Nephron progenitor cell (in vitro differentiated cells): ENCODE measurements at regions not wholly inside any gene's neighbourhood (a gene's known extent, or its start where the extent isn't known, plus 50 kb on each side); places are given as distances from the start of the nearest gene placed in this dataset.

Experiments
- DNase-seq: peaks from one replicate; pipeline ENCODE4 v3.0.0; 2021
- H3K27ac Mint-ChIP-seq: 2 replicates; pipeline ENCODE4 v1.8.0; 2021; ENCODE audit warnings: mild to moderate bottlenecking, moderate library complexity, mixed read lengths
- H3K27me3 Mint-ChIP-seq: 2 replicates; pipeline ENCODE4 v1.8.0; 2021; ENCODE audit warnings: mild to moderate bottlenecking, low read depth, mixed read lengths; ENCODE audit not compliant: poor library complexity
- H3K36me3 Mint-ChIP-seq: 2 replicates; pipeline ENCODE4 v1.8.0; 2021; ENCODE audit warnings: low read depth, mixed read lengths
- H3K4me1 Mint-ChIP-seq: 2 replicates; pipeline ENCODE4 v1.8.0; 2021; ENCODE audit warnings: mixed read lengths
- H3K4me3 Mint-ChIP-seq: 2 replicates; pipeline ENCODE4 v1.8.0; 2021; ENCODE audit warnings: mild to moderate bottlenecking, moderate library complexity, mixed read lengths
- H3K9me3 Mint-ChIP-seq: 2 replicates; pipeline ENCODE4 v1.8.0; 2021; ENCODE audit warnings: mild to moderate bottlenecking, moderate library complexity, mixed read lengths
- TF ChIP-seq, protein P1 (sequence below): fragments of 200-600 bp; sonication (generic); IDR thresholded peaks from 2 replicates; pipeline ENCODE4 v1.5.0; 2021; ENCODE audit warnings: antibody characterized with exemption

DNA sequence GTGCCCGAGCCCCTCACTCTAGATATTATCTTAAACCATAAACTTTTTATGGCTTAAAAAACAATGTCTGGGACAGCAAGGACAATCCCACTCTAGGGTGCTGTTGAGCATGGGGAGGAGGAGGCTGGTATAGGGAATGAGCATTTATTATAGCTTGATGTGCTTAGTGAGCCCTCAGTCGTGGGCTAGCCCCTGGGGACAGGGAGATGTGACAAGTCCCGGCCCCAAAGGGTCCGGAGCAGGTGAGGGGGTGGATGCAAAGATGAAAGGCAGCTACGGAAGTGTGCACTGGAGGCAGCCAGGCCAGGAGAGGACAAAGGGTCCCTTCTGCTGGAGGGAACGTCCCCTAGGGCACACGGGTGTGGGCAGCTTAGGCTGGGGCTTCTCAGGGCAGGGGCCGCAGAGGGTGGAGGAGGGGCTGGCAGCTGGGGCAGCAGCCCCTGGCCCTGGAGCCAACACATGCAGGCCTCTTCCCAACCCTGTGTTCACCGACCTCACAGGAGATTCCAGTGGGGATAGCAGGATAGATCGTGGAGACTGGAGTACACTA is 106.3 kb upstream of the GPC1 start:
- peaks cover 12% of the 10 kb centered on the region for H3K9me3 Mint-ChIP-seq
- peaks cover 19% of the 10 kb centered on the region for H3K27me3 Mint-ChIP-seq
- H3K4me3 Mint-ChIP-seq = no peak overlapping the region
- DNase-seq = no peak
- H3K36me3 Mint-ChIP-seq = no peaks in the 10 kb centered on the region
- no peaks in the 10 kb centered on the region for H3K4me1 Mint-ChIP-seq
- H3K27ac Mint-ChIP-seq = no peak overlapping the region
- TF ChIP-seq, protein P1, sequence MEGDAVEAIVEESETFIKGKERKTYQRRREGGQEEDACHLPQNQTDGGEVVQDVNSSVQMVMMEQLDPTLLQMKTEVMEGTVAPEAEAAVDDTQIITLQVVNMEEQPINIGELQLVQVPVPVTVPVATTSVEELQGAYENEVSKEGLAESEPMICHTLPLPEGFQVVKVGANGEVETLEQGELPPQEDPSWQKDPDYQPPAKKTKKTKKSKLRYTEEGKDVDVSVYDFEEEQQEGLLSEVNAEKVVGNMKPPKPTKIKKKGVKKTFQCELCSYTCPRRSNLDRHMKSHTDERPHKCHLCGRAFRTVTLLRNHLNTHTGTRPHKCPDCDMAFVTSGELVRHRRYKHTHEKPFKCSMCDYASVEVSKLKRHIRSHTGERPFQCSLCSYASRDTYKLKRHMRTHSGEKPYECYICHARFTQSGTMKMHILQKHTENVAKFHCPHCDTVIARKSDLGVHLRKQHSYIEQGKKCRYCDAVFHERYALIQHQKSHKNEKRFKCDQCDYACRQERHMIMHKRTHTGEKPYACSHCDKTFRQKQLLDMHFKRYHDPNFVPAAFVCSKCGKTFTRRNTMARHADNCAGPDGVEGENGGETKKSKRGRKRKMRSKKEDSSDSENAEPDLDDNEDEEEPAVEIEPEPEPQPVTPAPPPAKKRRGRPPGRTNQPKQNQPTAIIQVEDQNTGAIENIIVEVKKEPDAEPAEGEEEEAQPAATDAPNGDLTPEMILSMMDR = no peak

DNA sequence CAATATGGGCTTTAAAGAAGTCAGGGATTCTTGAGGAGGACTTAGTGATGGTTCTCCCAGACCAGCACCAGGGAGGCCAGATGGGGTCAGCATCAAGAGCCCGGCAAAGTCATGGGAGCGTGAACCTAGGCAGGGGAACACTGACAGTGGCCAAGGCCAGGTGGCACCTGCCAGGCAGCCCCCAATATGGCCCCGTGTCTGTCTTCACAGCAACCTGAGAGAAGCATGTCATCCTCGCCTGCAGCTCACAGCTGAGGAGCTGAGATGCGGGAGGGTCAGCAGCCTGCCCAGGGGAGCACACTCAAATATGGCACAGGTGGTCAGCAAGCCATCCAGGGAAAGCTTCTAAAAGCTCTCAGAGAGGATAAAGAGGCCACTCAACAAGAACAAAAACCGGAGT is 105.7 kb upstream of the GPC1 start:
- no peaks in the 10 kb centered on the region for H3K4me1 Mint-ChIP-seq
- peaks cover 19% of the 10 kb centered on the region for H3K27me3 Mint-ChIP-seq
- no peak overlapping the region for H3K27ac Mint-ChIP-seq
- TF ChIP-seq, protein P1 = no peak
- no peaks in the 10 kb centered on the region for H3K36me3 Mint-ChIP-seq
- H3K4me3 Mint-ChIP-seq = no peak overlapping the region
- H3K9me3 Mint-ChIP-seq = peaks cover 12% of the 10 kb centered on the region
- DNase-seq = no peak

DNA sequence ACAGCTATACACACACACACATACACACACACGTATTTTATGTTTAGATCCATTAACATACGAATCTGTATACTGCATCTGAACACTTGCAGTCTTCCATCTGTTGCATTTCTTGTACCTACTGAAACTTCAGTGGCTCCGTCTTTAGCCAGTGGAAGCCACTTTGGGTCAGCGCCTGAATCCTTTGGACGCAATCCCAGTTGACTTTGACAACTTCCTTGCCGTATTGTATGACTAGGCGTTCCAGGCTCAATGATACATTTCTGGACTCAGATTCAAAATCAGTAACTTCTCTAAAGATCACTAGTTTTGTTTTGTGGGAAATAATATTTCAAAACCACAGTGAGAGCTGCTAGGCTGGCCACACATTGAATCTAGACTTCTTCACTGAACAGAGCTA is 101.5 kb upstream of the GPC1 start:
- no peaks in the 10 kb centered on the region for H3K4me1 Mint-ChIP-seq
- H3K27me3 Mint-ChIP-seq = peaks cover 16% of the 10 kb centered on the region
- no peak overlapping the region for H3K27ac Mint-ChIP-seq
- H3K4me3 Mint-ChIP-seq = no peak overlapping the region
- H3K9me3 Mint-ChIP-seq = peaks cover 12% of the 10 kb centered on the region
- no peak for DNase-seq
- H3K36me3 Mint-ChIP-seq = no peaks in the 10 kb centered on the region
- TF ChIP-seq, protein P1 = no peak

DNA sequence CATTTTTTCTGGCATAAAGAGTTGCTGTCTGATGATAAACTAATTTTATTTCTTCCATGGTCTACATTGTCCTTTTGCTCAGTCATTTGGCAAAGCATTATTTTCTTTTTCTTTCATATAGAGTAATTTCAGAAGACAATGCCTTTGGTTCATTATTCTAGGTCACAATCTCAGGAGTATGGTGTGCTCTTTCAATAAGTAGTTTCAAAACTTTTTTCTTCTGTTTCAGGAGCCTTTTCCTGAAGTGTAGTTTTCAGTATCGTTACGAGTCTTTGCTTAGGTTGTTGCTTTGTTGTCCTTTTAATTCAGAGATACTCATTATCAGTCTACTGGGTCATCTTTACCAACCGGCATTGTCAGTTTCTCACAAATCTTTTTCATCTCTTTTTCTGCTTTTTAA is 100.4 kb upstream of the GPC1 start:
- Mint-ChIP-seq H3K9me3 (peaks cover 12% of the 10 kb centered on the region), H3K4me3 (no peak overlapping the region), H3K36me3 (no peaks in the 10 kb centered on the region), H3K27me3 (peaks cover 16% of the 10 kb centered on the region), H3K27ac (no peak overlapping the region), H3K4me1 (no peaks in the 10 kb centered on the region)
- TF ChIP-seq, protein P1 = no peak
- DNase-seq = no peak

DNA sequence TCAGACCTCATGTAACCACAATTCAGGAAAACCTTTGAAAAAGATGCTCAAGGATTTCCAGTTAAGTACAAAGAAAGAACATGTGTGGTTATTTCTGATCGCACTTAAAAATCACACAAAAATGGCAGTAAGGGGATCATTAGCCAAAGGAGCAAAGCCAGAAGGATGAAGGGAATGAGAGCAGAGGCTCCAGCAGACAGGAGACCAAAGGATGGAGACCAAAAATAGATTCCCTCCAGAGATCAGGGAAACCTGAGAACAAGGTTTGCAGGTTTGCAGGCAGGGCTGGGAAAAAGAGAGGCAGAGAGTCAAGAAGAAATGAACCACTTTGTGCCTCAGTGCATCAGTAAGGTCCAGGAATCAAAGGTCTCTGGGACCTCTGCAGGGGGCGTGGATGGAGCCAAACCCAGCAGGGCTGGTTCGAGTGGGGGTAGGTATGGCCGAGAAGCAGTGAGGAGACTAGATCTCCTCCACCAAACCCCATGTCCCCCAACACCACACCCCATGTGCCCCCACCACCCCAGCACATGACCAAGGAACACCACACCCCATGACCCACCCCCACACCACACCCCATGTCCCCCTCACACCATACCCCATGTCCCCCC is 98.5 kb upstream of the GPC1 start:
- Mint-ChIP-seq H3K36me3 (no peaks in the 10 kb centered on the region), H3K4me3 (no peak overlapping the region), H3K9me3 (peaks cover 3% of the 10 kb centered on the region), H3K27me3 (peaks cover 16% of the 10 kb centered on the region), H3K4me1 (no peaks in the 10 kb centered on the region), H3K27ac (no peak overlapping the region)
- TF ChIP-seq, protein P1 = no peak
- DNase-seq = no peak

DNA sequence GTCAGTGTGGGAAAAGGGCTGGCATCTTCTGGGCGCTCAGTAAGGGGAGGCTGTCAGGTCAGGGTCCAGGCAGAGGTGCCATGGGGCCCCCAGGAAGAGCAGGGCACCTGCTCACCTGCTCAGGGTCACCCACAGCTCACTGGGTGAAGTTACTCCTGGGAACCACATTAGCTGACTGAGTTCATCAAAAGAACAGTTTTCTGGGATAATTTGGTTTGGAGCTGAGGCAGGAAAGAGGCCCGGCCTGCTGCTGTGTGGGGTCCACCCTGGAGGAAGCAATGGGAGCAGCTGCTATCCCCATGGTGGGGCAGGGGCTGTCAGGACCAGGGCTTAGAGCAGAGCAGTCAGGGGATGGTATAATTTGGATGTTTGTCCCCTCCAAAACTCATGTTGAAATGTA is 97.2 kb upstream of the GPC1 start:
- DNase-seq = no peak
- peaks cover 13% of the 10 kb centered on the region for H3K27me3 Mint-ChIP-seq
- no peaks in the 10 kb centered on the region for H3K4me1 Mint-ChIP-seq
- no peak overlapping the region for H3K27ac Mint-ChIP-seq
- TF ChIP-seq, protein P1 = no peak
- H3K4me3 Mint-ChIP-seq = no peak overlapping the region
- no peaks in the 10 kb centered on the region for H3K36me3 Mint-ChIP-seq
- peaks cover 1% of the 10 kb centered on the region for H3K9me3 Mint-ChIP-seq
